ENCODE measurements at regions not wholly inside any gene's neighbourhood (a gene's known extent, or its start where the extent isn't known, plus 50 kb on each side); places are given as distances from the start of the nearest gene placed in this dataset.

DNA sequence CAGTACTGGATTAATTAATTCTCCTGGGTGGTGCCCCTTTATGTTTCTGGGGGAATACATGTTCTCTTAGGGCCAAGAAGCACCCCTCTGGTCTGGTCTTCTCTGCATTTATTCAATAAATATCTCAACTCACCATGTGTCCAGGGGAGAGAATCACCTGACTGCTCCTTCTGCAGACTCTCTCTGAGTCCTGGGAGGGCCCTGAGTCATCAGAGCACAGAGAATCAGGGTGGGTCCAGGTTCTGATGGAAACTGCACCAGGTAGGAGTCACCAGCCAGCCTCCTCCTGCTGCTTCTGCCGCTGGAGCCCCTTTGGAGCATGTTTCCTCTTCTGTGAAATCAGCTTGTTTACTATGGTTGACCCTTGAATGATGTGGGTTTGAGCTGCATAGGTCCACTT is 107.7 kb upstream of the PLET1 start:
- H3K27ac ChIP-seq (ENCODE audit: low read depth, low read length), result no peak overlapping the region
- no peaks in the 10 kb centered on the region for H4K20me1 ChIP-seq (ENCODE audit: insufficient read depth)
- no peaks in the 10 kb centered on the region for H3K79me2 ChIP-seq (ENCODE audit: insufficient read depth, low read length)
- H2AFZ ChIP-seq (ENCODE audit: low read depth, low read length, poor library complexity, severe bottlenecking), result no peak overlapping the region
- H3K9me3 ChIP-seq (ENCODE audit: control insufficient read depth in 1 of 2, insufficient read depth in 1 of 2, low read depth in 1 of 2, low read length in 2 of 2), result no peaks in the 10 kb centered on the region
- no TSS peak for BruUV-seq (replicated peaks)
- H3K4me3 ChIP-seq (replicated peaks in 1 of 2; ENCODE audit: low read depth in 1 of 2, low read length in 2 of 2), result no peak overlapping the region
- no peak overlapping the region for H3K9ac ChIP-seq (ENCODE audit: low read length)
- ChIA-PET POLR2A (no interaction called here), RAD21 (ENCODE audit: low non-redundant PET in 1 of 2, low total read pairs in 2 of 2, uncharacterized antibody in 2 of 2, unreplicated experiment in 2 of 2) (no interaction called here), CTCF (no interaction called here)
- peak; percentile 34; the same call in 1 of the 2 replicates for ATAC-seq
- no peaks in the 10 kb centered on the region for H3K9me2 ChIP-seq (ENCODE audit: insufficient read depth)
- no peak overlapping the region for H3K4me2 ChIP-seq (ENCODE audit: low read length)
- no peak for DNase-seq (ENCODE audit: low read depth, low spot score)
- no peaks in the 10 kb centered on the region for H3K36me3 ChIP-seq (ENCODE audit: control insufficient read depth in 1 of 2, insufficient read depth in 2 of 2, low read length in 2 of 2)
- intact Hi-C loops (cut with micrococcal nuclease), result no loop called here
- H3K27me3 ChIP-seq (ENCODE audit: insufficient read depth, low read length), result peaks cover 5% of the 10 kb centered on the region; the same call in 1 of the 2 replicates
- TF ChIP-seq JUND (IDR thresholded peaks at IDR 0.05) (no peak), FOSL1 (IDR thresholded peaks at IDR 0.05; ENCODE audit: low read depth) (no peak), EZH2phosphoT487 (IDR thresholded peaks at IDR 0.05; ENCODE audit: borderline replicate concordance) (no peak), RAD21 (IDR thresholded peaks at IDR 0.05; ENCODE audit: low read depth) (no peak), ELF1 (IDR thresholded peaks at IDR 0.05; ENCODE audit: borderline replicate concordance, low read depth) (no peak), SP1 (IDR thresholded peaks at IDR 0.05; ENCODE audit: low read depth) (no peak), CBX3 (IDR thresholded peaks at IDR 0.05; ENCODE audit: low read depth) (no peak), EGR1 (IDR thresholded peaks at IDR 0.05; ENCODE audit: low read depth) (no peak)
- TF ChIP-seq, protein P1, sequence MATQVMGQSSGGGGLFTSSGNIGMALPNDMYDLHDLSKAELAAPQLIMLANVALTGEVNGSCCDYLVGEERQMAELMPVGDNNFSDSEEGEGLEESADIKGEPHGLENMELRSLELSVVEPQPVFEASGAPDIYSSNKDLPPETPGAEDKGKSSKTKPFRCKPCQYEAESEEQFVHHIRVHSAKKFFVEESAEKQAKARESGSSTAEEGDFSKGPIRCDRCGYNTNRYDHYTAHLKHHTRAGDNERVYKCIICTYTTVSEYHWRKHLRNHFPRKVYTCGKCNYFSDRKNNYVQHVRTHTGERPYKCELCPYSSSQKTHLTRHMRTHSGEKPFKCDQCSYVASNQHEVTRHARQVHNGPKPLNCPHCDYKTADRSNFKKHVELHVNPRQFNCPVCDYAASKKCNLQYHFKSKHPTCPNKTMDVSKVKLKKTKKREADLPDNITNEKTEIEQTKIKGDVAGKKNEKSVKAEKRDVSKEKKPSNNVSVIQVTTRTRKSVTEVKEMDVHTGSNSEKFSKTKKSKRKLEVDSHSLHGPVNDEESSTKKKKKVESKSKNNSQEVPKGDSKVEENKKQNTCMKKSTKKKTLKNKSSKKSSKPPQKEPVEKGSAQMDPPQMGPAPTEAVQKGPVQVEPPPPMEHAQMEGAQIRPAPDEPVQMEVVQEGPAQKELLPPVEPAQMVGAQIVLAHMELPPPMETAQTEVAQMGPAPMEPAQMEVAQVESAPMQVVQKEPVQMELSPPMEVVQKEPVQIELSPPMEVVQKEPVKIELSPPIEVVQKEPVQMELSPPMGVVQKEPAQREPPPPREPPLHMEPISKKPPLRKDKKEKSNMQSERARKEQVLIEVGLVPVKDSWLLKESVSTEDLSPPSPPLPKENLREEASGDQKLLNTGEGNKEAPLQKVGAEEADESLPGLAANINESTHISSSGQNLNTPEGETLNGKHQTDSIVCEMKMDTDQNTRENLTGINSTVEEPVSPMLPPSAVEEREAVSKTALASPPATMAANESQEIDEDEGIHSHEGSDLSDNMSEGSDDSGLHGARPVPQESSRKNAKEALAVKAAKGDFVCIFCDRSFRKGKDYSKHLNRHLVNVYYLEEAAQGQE (IDR thresholded peaks at IDR 0.05; ENCODE audit: low read depth), result no peak
- TF ChIP-seq, protein P2, sequence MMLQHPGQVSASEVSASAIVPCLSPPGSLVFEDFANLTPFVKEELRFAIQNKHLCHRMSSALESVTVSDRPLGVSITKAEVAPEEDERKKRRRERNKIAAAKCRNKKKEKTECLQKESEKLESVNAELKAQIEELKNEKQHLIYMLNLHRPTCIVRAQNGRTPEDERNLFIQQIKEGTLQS (IDR thresholded peaks at IDR 0.05), result no peak
- no peaks in the 10 kb centered on the region for H3K4me1 ChIP-seq (ENCODE audit: control insufficient read depth in 1 of 2, insufficient read depth in 2 of 2, low read length in 2 of 2)

Measured in HCT116 (cell line).